ENCODE measurements at regions not wholly inside any gene's neighbourhood (a gene's known extent, or its start where the extent isn't known, plus 50 kb on each side); places are given as distances from the start of the nearest gene placed in this dataset.
"Not testable (repeated sequence)": the region's sequence is repeated elsewhere in the genome, so short reads cannot be mapped to it uniquely, and the experiment has no call there.

GRCh38 chr5:116953251-116953930 lies 378.8 kb upstream of the SEMA6A start:
- DNase-seq (ENCODE audit: low read depth): no peak

GRCh38 chr5:116951219-116951618 lies 376.6 kb upstream of the SEMA6A start:
- DNase-seq (ENCODE audit: low read depth): no peak

- DNase-seq (ENCODE audit: low read depth): peak; percentile 22
Measured at GRCh38 chr5:116947691-116948528, 373.3 kb upstream of the SEMA6A start.

DNA sequence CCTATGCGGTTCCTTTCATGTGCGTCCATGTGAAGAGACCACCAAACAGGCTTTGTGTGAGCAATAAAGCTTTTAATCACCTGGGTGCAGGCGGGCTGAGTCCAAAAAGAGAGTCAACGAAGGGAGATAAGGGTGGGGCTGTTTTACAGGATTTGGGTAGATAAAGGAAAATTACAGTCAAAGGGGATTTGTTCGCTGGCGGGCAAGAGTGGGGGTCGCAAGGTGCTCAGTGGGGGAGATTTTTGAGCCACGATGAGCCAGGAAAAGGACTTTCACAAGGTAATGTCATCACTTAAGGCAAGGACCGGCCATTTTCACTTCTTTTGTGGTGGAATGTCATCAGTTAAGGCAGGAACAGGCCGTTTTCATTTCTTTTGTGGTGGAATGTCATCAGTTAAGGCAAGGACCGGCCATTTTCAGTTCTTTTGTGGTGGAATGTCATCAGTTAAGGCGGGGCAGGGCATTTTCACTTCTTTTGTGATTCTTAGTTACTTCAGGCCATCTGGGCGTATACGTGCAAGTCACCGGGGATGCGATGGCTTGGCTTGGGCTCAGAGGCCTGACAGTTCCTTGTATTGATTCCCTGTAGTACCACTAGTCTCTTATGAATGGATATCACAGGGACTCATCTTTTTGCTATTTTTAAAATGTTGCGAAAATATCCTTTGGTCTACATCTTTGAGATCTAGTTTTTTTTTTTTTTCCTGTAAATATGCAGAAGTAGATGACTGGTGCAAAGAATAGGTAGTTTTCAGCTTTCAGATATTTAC lies 371.2 kb upstream of the SEMA6A start:
- DNase-seq (ENCODE audit: low read depth): not testable (repeated sequence)

DNA sequence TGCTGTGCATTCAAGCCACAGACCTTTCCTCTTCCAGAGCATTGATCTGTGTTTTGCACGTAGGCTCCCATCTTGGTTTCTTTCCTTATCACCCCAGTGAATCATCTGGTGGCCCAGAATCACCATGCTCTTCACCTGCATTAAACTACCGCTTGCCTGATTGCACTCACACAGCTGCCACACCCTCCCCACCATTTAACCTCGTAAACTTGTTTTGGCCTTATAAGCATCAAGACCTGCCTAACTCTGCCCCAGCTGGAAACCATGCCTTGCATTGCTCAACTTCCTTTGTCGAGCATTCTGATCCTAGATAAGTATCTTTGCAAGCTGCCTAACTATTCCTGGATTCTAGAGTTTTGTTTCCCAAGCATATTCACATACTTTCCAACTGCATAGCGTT lies 369.6 kb upstream of the SEMA6A start:
- DNase-seq (ENCODE audit: low read depth): no peak

DNA sequence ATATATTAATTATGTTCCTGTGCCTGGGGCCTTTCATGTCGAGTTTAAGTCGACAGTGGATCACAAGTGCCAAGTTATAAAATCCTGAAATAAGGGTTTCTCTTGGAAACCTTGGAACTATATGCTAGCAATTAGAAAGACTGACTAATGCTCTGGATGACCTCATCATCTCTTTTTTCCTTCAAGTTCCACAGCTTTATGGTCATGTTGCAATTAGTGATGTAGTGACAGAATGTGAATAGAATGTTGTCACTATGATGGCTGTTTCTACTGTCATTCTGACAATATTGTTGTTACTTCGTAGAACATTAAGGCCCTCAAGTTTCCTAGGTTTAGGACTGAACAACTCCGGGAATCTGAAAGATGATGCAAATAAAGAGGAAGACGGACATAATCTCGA lies 368.0 kb upstream of the SEMA6A start:
- no peak for DNase-seq (ENCODE audit: low read depth)

GRCh38 chr5:116939641-116940040 lies 365.0 kb upstream of the SEMA6A start:
- no peak for DNase-seq (ENCODE audit: low read depth)

- no peak for DNase-seq (ENCODE audit: low read depth)
Measured at GRCh38 chr5:116938488-116938887, 363.9 kb upstream of the SEMA6A start.

GRCh38 chr5:116935561-116936162 lies 361.0 kb upstream of the SEMA6A start:
- DNase-seq (ENCODE audit: low read depth): no peak

DNA sequence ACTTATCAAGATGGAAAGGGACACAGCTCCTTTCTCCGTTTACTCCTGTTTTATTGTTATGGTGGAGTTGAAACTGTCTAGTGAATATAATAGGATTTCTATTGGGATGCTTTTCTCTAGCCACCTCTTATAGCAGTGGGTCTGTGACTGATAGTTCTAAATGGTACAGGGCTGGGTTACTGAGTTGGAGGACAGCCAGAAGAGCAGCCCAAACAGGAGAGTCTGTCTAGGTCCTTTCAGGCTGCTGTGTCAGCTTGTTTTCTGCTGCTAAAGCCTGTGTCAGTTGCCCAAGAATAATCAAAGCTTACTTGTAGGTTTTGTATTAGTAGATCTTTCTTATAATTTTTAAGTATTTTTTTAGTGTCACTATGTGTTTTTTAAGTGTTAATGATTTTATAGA lies 356.0 kb upstream of the SEMA6A start:
- DNase-seq (ENCODE audit: low read depth): no peak

DNA sequence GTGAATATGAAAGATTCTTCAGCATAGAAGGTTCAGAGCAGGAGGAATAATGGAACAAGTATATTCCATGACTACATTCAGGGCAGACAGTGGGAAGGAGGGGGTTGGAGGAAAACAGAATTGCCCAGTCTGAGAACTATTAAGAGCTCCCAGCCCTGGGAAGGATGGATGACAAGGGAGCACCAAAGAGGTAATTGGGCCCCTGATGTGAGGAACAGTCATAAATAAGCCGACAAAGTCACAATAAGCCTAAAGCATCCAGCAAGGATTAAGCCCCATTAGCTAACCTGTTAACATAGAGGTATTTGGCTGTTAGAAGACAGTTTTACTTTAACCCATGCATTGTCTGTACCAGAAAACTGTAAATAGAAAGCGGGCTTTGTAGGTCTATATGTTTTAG lies 348.7 kb upstream of the SEMA6A start:
- DNase-seq (ENCODE audit: low read depth): no peak

DNA sequence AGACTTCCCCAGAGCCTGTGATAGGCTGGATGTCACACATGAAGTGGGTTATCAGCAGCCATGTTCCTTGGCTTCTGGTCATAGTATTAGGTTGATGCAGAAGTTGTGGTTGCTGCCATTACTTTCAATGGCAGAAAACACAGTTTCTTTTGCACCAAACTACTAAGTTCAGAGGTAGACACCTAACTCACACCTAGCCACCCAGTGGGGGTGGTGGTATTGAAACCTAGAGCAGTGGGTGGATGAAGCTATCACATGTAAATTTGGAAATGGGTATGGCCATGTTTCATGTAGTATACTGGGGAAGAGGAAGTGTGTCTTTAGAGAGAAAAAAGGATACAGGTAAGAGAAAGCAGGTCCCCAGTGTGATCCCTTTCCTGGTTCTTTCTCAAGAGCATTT lies 347.9 kb upstream of the SEMA6A start:
- no peak for DNase-seq (ENCODE audit: low read depth)

GRCh38 chr5:116914869-116915504 lies 340.4 kb upstream of the SEMA6A start:
- no peak for DNase-seq (ENCODE audit: low read depth)

- DNase-seq (ENCODE audit: low read depth): no peak
Measured at GRCh38 chr5:116912221-116912620, 337.6 kb upstream of the SEMA6A start.

DNA sequence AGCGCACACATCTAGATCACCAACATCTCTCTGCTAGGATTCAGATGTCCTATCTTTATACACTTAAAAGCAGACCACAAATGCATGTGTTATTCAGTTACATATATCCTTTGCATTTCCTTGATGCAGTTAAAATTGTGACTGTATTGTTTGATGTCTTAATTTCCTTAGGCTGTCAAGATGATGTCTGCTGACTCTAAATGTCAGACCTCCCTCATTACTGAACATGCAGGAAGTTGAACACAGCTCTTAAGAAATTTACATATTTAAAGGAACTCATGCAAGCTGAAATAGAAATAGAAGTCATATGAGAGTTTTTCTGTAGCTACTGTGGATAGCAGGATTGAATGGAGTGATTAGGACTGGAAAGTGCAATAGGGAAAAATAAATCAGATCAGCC lies 336.5 kb upstream of the SEMA6A start:
- no peak for DNase-seq (ENCODE audit: low read depth)

DNA sequence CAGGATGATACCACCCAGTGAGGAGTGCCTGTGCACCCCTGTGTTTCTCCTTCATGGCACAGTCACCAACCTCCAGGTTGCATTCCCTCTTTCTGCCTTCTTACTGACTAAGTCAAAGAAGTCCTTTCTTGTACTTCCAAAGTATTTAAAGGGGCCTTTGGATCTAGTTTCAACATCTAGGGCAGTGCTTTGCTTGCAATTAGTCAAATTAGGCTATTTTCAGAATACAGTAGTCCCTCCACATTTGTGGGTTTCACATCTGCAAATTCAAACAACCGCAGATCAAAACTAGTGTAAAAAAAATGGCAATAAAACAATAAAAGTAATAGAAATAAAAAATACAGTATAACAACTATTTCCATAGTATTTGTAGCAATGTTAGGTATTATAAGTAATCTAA lies 333.9 kb upstream of the SEMA6A start:
- DNase-seq (ENCODE audit: low read depth): no peak

DNA sequence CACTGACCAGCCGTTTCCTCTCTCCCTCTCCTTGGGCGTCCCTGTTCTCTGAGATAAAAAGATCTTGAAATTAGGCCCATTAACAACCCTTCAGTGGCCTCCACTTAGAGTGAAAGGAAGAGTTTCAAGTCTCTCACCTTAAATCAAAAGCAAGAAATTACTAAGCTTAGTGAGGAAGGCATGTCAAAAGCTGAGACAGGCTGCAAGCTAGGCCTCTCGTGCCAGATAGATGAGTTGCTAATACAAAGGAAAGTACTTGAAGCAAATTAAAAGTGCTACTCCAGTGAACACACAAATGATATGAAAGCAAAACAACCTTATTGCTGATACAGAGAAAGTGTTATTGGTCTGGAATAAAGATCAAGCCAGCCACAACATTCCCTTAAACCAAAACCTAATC lies 331.3 kb upstream of the SEMA6A start:
- DNase-seq (ENCODE audit: low read depth): no peak

DNA sequence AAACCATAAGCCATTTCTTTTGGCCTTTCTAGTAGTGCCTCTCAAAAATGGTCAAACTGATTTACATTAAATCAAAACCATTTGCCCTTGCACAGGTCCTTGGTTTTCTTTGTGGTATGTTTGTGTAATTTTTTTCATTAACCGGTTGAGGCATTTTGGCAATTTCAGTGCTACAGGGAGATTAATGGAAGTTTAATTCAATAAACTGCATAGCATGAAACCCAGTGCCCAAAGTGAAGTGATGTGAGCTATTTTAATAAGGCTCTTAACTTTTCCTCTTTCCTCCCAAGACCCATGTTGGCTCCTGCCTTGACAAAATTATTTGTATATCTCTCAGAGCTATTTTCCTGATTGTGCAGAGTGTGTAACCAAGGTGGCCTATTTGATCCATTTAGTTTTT lies 326.2 kb upstream of the SEMA6A start:
- DNase-seq (ENCODE audit: low read depth): no peak

- DNase-seq (ENCODE audit: low read depth): no peak
Measured at GRCh38 chr5:116898917-116899316, 324.3 kb upstream of the SEMA6A start.

- no peak for DNase-seq (ENCODE audit: low read depth)
Measured at GRCh38 chr5:116897291-116897690, 322.7 kb upstream of the SEMA6A start.

GRCh38 chr5:116896001-116896400 lies 321.4 kb upstream of the SEMA6A start:
- no peak for DNase-seq (ENCODE audit: low read depth)

DNA sequence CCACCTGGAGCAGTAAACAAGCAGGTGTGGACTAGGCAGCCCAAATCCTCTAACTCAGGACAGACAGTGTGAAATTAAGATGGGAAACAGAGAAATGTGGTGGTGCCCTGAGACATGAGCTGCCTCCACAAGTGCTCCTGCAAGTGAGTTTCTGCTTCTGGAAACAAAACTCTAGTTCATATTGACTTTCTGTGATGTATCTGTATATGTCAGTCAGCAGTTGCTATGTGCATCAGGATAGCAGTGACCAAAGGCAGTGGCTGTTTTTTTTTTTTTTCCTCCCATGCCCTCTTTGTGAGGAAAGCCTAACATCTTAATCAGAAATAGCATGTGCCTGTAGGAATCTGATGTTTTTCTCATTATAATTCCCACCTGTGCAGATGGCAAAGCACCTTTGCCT lies 318.4 kb upstream of the SEMA6A start:
- no peak for DNase-seq (ENCODE audit: low read depth)

Data from stimulated activated CD4-positive, alpha-beta T cell treated with anti-CD3 and anti-CD28 coated beads, Interleukin-2, amount 100 ng/mL, for 4 hours (primary cell).